Kidney tubule cell (primary cell): ENCODE measurements at regions not wholly inside any gene's neighbourhood (a gene's known extent, or its start where the extent isn't known, plus 50 kb on each side); places are given as distances from the start of the nearest gene placed in this dataset.

Experiments
- DNase-seq: peaks from one replicate; pipeline ENCODE4 v3.0.0-alpha.2; 2018; ENCODE audit warnings: low spot score

DNA sequence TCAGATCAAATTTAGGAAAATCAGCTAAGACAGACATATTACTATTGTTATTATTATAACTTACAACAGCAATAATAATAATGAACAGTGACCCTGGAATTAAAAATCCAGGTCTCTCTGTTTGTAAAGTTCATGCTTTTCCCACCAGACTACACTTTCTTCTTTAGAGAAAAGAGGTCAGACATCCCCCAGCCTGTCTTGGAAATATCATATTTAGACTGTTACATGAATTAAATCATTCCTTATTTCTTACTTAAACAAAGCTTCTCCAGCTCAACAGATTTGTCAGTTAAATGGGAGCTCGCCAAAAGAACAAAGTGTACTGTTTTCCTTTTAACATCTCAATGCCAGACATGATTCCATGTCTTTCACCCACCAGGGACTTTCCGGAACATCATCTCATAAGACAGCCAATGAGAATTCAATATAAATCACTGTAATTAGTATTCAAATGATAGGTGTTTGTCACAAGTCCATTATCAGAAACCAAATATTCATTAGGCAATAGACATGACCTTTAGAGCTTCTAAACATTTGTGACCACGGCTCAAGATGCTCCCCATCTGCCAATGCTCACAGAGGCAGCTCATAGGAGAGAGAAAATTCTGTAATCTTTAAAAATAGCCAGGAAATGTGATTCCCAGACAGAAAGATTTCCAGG, 351.9 kb downstream of the ENC1 start:
- DNase-seq: no peak

DNA sequence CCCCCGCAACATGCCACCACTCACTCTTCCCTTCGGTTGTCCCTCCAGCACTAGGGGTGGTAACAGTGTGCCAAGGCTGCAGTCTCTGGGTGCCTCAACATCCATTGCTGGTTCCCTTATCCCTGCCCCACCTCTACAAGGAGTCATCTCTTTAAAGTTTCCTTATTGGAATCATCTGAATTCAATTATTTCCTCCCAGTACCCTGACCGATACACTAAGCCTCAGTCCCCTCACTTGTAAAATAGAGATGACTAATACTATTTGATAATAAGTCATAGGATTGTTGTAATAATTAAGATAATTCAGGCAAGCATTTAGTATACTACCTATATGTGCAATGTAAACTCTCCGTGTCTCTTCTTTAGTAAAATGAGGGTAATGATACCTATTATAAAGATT, 352.5 kb downstream of the ENC1 start:
- DNase-seq: no peak

DNA sequence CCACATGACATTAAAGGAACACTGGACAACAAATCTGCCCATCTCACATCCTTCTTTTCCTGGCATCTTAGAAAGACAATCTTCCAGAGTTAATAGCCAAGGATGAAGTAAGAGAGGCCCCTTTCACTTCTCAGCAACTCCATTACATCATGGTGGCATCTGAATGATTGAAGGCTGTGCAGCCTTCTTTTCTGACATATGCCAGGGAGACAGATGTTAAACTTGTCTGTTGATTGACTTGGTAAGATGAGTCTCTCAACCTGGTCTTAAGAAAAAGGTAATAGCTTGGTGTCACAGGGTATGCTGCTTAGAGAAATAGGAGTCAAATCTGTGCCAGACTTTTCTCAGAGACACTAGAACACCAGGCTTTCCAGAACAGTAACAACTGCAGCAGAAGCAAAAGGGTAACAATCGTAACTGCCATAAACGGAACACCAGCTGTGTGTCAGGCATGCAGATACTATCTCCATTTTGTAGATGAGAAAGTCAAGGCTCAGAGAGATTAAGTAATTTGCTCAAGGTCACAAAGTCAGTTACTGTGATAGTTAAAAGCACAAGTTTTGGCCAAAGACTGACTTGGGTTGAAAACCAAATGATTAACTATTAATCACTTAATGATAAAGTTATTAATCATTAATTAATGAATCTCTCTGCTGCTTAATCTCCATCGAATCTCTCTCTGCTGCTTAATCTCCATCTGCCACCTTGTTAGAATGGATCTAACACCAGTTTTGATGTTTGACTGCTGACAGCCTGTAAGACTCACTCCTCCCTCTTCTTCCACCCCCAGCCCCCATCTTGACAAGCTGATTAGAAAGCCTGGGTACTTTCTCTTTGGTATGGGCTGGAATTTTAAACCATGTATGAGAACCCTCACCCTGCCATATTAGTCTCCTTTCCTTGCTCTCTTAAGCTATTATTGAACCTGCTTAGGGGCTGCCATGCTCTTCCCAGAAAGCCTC, 353.5 kb downstream of the ENC1 start:
- no peak for DNase-seq

DNA sequence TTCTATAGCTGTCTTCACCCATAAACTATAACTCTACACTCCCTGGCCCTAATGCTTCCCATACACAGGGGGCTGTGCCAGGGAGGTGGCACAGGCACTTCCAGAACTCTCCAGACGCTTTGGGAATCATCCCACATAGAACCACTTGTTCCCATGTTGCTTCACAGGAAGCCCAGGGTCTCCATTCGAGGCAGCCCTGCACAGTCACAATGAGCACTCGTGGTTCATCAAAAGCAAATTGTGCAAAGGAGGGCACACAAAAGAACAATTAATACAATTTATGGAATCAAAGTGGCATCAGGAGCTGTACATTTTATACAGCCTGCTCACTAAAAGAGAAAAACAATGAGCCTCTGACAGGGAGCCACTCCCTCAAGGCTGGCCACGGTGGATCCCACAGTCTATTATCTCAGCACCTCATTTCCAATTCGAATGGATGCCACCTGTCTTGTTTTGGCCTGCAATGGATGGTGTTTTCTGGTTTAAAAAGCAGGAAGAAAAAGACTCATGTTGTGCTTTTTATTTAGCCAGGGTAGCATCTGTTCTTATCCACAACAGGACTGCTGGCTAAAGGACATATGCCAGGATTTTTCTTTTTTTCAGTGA, 354.8 kb downstream of the ENC1 start:
- DNase-seq: no peak

DNA sequence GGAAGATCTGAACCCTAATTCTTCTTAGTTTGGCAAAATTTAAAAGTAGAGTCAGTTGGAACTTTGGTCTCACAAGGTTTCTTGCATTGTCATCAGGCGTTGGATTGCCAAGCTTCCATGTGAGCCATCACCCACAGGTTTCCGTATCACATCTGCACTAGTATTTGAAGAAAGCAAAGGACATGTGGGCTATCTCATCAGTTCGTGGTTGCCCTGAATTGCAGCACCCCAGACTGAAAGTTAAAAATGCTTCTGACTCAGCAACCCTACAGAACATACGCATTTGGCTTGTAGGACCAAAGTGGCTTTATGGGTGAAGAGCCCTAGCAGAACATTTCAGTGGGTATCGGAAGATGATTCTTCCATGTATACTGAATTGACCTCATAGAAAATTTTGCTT, 358.0 kb downstream of the ENC1 start:
- DNase-seq: no peak

DNA sequence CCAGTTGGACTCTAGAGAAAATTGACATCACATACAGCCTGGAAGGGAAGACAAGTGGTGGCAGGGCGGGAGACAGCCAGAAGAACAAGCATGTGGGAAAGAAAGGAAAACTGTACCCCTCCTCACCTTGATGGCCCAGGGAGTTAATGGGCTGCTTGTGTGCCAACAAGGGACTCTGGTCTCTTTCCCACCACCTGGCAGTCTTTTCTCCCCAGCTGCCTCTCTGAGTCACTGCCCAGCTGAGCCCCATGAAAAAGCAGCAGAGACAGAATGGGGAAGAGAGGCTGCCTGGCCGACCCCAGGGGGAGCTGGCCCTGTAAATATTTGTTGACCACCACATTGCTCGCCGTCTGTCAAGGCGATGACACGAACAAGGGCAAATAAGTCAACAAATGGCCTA, 359.4 kb downstream of the ENC1 start:
- peak; percentile 9 for DNase-seq

DNA sequence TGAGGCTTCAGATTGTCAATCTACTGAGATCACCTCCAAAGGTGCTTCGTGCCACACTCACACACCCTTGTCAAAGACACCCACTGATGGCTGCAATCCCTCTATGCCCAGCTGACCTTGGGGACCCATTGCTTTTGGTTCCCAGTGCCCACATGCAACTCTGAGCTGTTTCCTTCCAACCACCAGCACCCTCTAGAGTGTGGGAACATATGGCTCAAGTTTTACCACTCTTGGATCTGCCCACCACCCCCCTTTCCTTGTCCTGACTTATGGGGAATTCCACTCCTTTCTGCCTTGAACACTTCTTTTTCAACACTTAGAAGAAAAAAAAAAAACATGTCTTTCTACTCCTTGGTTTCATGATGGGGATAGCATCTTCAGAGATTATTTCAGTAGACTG, 360.2 kb downstream of the ENC1 start:
- DNase-seq: no peak

DNA sequence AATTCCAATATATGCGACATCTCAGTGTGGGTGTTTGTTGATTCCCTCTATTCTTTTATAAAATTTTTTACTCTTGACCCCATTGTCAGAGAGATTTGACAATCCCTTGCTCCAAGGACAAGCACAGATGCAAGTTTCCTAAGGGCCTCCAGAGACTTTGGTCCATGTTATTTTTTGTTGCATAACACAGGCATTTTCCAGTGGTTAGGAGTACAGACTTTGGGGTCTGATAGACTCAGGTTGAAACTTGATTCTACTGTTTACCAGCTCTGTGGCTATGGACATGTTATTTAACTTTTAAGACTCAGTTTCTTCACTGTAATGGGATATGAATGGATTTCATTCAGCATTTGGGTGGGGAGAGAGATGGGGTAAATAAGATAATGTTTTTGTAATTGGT, 361.3 kb downstream of the ENC1 start:
- DNase-seq: no peak

DNA sequence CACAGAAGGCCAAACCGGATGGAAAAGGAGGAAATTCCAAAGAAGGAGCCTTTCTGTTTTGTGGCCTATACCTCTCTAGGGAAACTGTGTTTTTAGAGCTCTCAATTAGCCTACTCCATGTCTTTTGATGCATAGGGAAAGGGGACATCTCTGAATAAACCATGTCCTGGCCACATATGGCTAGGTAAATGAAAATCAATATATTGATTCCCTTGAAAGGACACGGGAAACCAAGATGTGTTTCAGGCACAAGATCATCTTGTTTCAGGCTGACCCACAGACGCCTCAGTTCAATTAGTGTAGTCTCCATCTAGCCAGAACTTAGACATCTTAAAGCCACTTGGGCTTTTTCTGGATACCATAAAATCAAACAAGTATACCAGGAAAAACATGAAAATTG, 363.1 kb downstream of the ENC1 start:
- no peak for DNase-seq

DNA sequence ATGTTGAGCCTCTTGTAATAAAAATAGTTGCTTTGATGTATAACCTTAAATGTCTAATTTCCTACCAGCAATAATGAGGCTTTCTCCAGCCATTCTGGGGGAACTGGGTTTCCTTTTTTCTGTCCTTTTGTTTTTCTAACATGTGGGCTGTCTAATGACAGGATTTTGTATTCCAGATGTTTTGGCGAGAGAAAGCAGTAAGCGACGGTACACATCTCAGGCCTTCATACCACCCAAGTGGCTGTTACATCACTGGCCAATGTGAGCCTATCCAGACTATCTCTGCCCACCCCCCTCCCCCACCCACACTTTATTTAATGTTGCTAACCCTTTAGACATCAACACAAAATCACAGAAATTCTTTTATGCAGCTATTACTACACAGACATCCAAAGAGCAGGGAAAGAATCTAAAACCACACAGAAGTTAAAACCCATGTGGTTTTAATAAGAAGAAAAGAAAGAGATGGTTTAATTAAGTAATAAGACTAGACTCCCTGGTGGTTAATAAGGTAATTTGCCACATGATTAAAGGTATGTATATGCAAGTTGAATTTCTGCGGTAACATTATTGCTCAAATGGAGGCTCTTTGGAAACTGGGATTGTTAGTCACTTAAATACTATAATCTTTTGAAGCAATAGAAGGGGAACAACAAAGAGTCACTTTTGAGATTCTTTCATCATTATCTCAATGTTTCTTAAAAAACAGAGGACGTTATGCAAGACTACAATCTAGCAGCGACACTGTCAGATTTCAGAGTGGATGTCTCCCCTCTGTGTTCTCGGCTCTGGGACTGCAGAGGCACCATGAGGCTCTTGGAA, 365.1 kb downstream of the ENC1 start:
- DNase-seq: no peak

DNA sequence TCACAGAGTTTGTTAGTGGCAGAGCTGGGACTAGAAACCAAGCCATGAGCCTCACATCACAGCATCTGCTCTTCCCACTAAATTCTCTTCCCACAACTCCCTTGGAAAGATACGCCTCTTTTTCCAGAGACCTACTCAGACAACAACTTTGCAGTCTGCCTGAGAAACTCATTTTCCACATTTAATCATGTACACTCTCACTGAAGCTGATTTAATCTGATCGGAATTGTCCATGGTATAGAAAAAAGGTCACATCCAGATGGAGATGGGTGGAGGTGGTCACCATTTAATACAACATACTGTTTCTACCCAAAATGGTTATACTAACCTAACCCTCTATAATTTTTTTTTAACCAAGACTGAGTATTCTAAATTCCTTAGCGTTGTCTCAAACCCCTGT, 366.2 kb downstream of the ENC1 start:
- DNase-seq: no peak

DNA sequence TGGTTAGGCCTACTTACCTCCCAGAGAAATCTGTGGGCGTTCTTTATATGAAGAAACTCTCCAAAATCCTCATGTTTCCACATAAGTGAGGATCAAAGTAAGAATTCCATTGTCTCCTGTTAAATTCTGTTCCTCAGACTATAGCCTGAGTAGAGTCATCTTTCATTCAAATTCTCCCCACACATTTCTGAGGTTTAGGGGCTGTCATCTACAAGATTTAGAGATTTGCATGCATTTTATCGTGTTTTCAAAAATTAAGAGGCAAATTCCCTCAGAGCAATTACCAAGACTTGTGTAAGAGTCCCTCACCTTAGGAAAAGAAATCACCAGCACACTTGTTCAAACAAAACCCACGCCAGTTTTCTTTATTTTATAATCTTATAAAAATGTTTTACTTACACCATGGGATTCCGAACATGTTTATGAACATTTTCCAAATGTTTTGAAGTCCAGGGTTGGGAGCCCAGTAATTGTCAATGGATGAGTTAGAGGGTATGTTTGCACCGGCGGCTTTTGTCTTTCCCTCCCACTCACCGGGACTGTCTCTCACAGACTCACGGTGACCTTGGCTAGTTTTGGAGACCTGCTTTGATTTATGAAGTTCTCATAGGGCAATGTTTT, 367.6 kb downstream of the ENC1 start:
- DNase-seq: no peak

DNA sequence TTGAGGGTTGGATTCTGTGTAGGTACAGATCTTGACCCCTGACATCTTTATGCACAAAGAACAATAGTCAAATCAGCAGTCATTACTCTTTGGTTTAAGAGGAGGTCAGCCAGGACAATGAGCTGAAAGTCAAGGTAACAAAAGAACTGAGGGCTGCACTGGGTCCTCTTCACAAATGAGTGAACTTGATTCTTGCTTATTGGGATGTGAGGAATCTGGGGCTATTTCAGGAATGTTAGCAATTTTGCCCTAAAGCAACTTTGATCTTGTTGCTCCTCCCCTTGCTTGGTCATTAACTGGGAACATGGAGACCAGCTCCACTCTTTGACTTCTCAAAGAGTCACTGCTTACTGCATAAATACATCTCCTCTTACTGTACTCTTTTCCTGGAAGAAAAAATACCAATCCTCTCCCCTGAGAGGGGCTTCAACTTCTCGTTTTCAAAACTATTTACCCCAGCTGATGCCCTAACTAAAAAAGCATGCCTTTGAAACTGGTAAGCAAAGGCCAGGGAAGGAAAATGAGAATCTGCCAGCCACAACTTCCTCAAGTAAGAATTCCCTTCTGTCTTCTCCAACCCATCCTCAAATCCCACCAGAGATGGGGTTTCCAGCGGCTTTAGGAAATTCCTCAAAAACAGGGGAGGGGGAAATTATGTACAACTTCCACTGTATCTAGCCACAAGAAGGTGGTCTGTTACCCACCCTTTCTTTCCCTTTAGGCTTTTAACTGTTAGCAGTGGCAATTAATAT, 368.3 kb downstream of the ENC1 start:
- DNase-seq: peak; percentile 95

DNA sequence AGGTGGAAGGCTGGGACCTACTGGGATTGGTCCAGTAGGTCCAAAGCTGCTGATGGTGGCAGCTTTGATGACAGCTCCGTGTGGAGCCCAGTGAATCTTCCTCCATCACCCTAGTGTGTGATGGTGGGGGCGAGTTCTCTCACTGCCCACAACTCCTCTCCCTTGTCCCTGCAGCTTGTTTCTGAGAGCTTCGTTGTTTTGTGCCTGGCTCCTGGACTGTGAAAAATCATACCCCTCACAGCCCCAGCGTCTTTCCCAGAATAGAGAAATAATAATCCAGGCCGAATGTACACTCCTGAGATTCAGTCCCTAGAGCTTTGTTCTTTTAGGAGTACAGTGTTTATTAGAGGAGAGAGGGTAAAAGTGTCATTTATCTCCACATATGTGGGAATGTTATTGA, 372.2 kb downstream of the ENC1 start:
- no peak for DNase-seq

DNA sequence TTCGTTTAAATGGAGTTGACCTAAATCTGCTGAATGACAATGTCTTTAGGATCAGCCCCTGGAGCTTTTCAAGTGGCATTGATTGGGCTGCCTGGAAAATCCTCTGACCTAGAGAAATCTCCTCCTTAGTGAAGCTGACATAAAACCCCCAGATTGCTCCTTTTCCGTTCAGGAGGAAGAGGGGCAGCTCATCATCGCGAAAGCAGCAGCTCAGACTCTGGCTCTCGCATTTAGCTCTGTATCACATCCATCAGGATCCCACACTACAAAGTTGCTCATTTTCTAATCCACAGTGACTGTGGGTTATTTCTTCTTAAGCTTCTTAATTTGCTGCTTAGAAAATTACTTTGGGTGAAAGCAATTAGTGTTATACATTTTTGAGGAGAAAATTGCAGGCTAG, 373.7 kb downstream of the ENC1 start:
- no peak for DNase-seq

DNA sequence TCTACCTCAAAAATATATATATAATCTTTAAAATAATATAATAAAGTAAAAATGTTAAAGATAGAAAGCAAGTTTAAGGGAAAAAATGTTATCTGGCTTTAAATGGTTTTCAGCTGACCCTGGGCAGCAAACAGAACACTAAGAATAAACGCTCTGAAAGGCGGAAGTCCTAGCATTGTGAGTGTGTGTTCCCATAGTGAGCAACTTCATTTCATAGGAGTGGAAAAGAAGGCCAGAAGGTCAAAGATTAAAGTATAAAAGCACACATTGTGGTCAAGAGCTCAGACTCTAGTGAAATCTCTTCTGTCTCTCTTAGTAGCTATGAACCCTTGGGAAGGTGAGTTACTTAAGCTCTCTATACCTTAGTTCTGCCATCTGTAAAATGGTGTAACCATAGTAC, 374.4 kb downstream of the ENC1 start:
- DNase-seq: no peak

DNA sequence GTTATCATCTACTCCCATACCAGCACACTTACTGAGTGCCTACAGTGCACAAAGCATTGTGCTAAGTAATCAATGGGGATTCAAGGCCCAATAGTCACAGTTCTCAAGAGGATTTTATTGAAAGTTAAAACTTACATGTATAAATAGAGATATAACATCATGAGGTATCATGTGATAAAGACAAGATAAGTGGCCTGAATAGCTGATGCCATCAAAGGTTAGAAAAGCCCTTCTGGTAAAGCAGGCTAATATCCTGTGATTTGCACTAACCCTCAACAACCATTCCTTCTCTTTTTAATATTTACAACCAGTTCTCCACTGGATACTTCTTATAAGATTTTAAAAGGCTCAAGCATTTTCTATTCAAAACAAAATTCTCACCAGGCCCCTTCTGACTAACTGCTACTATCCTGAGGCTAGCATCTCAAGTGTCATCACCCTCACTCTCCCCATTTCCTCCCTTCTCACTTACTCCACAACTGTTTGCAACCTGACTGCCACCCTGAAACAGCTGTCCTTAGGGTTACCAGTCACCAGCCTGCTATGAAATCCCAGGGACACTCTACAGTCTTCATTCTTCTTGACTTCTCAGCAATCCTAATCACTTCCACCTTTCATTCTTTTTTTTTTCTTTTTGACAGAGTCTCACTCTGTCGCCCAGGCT, 377.9 kb downstream of the ENC1 start:
- no peak for DNase-seq

DNA sequence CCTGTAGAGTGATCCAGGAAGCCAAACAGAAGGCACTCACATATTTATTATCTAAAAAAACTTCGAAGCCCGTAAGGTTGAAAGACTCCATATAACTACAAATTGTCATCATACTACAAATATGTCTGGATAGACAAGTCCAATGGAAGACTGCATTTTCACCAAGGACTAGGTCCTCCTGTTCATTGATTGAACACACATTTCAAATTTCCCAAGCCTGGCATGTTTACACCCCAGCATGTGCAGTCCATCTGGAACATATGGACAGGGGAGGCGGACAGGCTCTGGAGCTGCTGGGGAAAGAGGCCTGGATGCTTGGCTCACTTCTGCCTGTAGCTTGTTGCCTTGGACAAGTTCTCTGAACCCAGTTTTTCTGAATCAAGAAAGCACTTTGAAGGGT, 378.7 kb downstream of the ENC1 start:
- DNase-seq: no peak

DNA sequence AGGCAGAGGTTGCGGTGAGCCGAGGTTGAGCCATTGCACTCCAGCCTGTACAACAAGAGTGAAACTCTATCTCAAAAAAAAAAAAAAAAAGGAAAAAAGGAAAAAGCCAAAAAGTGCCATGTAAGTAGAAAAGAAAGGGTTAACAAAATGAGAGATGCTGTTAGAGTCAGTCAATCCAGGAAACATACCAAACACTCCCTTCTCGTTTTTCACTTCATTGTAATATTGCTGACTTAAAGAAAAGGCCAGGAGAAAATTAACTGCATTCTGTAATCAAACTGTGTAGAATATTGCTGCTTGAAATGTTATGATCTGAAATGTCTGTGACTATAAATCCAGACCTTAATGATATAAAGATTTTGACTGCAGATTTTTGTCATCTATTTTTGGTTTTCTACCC, 379.1 kb downstream of the ENC1 start:
- no peak for DNase-seq

DNA sequence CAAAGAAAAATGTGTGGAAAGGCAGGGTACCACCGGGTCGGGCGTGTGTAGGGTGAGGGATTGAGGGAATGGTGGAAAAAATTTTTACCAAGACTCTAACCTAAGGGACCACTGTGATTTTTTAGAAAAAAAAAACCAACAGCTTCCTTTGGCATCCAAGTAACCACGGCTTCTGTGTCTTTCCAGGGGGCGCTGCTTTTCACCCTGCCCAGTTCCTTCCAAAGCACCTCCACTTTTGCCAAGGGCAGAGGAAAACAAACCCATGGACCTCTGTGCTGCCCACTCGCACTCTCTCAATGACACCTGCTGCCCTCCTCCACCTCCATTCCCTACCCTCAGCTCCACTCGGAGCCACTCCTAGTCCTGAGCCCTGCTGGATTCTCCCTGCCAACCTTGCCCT, 381.0 kb downstream of the ENC1 start:
- DNase-seq: no peak

DNA sequence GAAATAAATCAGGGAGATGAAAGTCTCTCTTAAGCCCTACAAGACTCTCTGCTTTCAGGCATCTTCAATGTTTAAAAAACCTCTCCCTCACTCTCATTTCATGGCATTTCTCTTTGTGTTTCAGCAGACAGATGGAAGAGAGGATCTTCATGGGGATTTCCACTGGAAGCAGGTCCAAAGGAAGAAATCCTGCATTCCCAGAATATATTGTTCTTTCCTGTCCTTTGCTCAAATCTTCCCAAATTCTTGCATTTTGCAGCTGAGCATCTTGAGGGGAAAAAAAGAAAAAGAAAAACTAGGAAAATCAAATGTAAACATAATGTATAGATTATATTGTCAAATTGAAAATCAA, 382.2 kb downstream of the ENC1 start:
- no peak for DNase-seq
